ENCODE measurements at regions not wholly inside any gene's neighbourhood (a gene's known extent, or its start where the extent isn't known, plus 50 kb on each side); places are given as distances from the start of the nearest gene placed in this dataset.
"Not testable (repeated sequence)": the region's sequence is repeated elsewhere in the genome, so short reads cannot be mapped to it uniquely, and the experiment has no call there.

GRCh38 chr17:20633268-20634059 is 53.9 kb downstream of the CDRT15L2 start:
- H3K9me3 Mint-ChIP-seq (ENCODE audit: insufficient read depth); DNase-seq; POLR2A ChIA-PET; H3K4me1 Mint-ChIP-seq (ENCODE audit: low read depth); H3K27ac Mint-ChIP-seq; H3K27me3 Mint-ChIP-seq (ENCODE audit: low read depth); H3K36me3 Mint-ChIP-seq (ENCODE audit: low read depth); ATAC-seq; H3K4me3 Mint-ChIP-seq; CTCF ChIA-PET: not testable (repeated sequence)

- ATAC-seq; H3K9me3 Mint-ChIP-seq (ENCODE audit: insufficient read depth); CTCF ChIA-PET; H3K27me3 Mint-ChIP-seq (ENCODE audit: low read depth); DNase-seq; H3K4me3 Mint-ChIP-seq; H3K36me3 Mint-ChIP-seq (ENCODE audit: low read depth); H3K27ac Mint-ChIP-seq; H3K4me1 Mint-ChIP-seq (ENCODE audit: low read depth); POLR2A ChIA-PET: not testable (repeated sequence)
Observed at GRCh38 chr17:20640147-20640546, 60.6 kb downstream of the CDRT15L2 start.

- CTCF ChIA-PET; H3K9me3 Mint-ChIP-seq (ENCODE audit: insufficient read depth); ATAC-seq; H3K36me3 Mint-ChIP-seq (ENCODE audit: low read depth); H3K27me3 Mint-ChIP-seq (ENCODE audit: low read depth); H3K4me3 Mint-ChIP-seq; H3K27ac Mint-ChIP-seq; POLR2A ChIA-PET: not testable (repeated sequence)
- H3K4me1 Mint-ChIP-seq (ENCODE audit: low read depth): peaks cover 24% of the 10 kb centered on the region
- peak; percentile 45 for DNase-seq
Observed at GRCh38 chr17:20646661-20647272, 67.2 kb downstream of the CDRT15L2 start.

GRCh38 chr17:20649097-20649767 is 69.7 kb downstream of the CDRT15L2 start:
- ATAC-seq; POLR2A ChIA-PET; H3K27ac Mint-ChIP-seq; CTCF ChIA-PET; H3K4me3 Mint-ChIP-seq; DNase-seq; H3K27me3 Mint-ChIP-seq (ENCODE audit: low read depth); H3K36me3 Mint-ChIP-seq (ENCODE audit: low read depth); H3K9me3 Mint-ChIP-seq (ENCODE audit: insufficient read depth): not testable (repeated sequence)
- H3K4me1 Mint-ChIP-seq (ENCODE audit: low read depth): peaks cover 26% of the 10 kb centered on the region

GRCh38 chr17:20651022-20651421 is 71.5 kb downstream of the CDRT15L2 start:
- ATAC-seq: peak; percentile 75
- H3K9me3 Mint-ChIP-seq (ENCODE audit: insufficient read depth); H3K4me3 Mint-ChIP-seq; H3K27me3 Mint-ChIP-seq (ENCODE audit: low read depth); H3K36me3 Mint-ChIP-seq (ENCODE audit: low read depth); POLR2A ChIA-PET; CTCF ChIA-PET: not testable (repeated sequence)
- Mint-ChIP-seq H3K4me1 (ENCODE audit: low read depth) (peaks cover 26% of the 10 kb centered on the region), H3K27ac (peak overlapping the region; percentile 78)
- DNase-seq: peak; percentile 42

GRCh38 chr17:20651736-20652135 is 72.2 kb downstream of the CDRT15L2 start:
- Mint-ChIP-seq H3K4me1 (ENCODE audit: low read depth) (peaks cover 24% of the 10 kb centered on the region), H3K27ac (peak overlapping the region; percentile 78)
- CTCF ChIA-PET; H3K4me3 Mint-ChIP-seq; H3K9me3 Mint-ChIP-seq (ENCODE audit: insufficient read depth); H3K36me3 Mint-ChIP-seq (ENCODE audit: low read depth); POLR2A ChIA-PET; H3K27me3 Mint-ChIP-seq (ENCODE audit: low read depth); DNase-seq: not testable (repeated sequence)
- peak; percentile 61 for ATAC-seq

GRCh38 chr17:20653391-20653790 is 73.9 kb downstream of the CDRT15L2 start:
- DNase-seq; H3K27ac Mint-ChIP-seq; CTCF ChIA-PET; H3K36me3 Mint-ChIP-seq (ENCODE audit: low read depth); H3K27me3 Mint-ChIP-seq (ENCODE audit: low read depth); ATAC-seq; H3K4me3 Mint-ChIP-seq; H3K9me3 Mint-ChIP-seq (ENCODE audit: insufficient read depth); POLR2A ChIA-PET: not testable (repeated sequence)
- peaks cover 22% of the 10 kb centered on the region for H3K4me1 Mint-ChIP-seq (ENCODE audit: low read depth)

- H3K9me3 Mint-ChIP-seq (ENCODE audit: insufficient read depth); H3K36me3 Mint-ChIP-seq (ENCODE audit: low read depth); H3K27ac Mint-ChIP-seq; H3K4me3 Mint-ChIP-seq; CTCF ChIA-PET; H3K27me3 Mint-ChIP-seq (ENCODE audit: low read depth); POLR2A ChIA-PET; DNase-seq; ATAC-seq: not testable (repeated sequence)
- peaks cover 20% of the 10 kb centered on the region for H3K4me1 Mint-ChIP-seq (ENCODE audit: low read depth)
Observed at GRCh38 chr17:20654114-20654513, 74.6 kb downstream of the CDRT15L2 start.

GRCh38 chr17:20654575-20654974 is 75.1 kb downstream of the CDRT15L2 start:
- H3K36me3 Mint-ChIP-seq (ENCODE audit: low read depth); H3K27me3 Mint-ChIP-seq (ENCODE audit: low read depth); DNase-seq; H3K4me3 Mint-ChIP-seq; H3K27ac Mint-ChIP-seq; CTCF ChIA-PET; H3K9me3 Mint-ChIP-seq (ENCODE audit: insufficient read depth); POLR2A ChIA-PET; ATAC-seq: not testable (repeated sequence)
- peaks cover 16% of the 10 kb centered on the region for H3K4me1 Mint-ChIP-seq (ENCODE audit: low read depth)

GRCh38 chr17:20665103-20665955 is 85.8 kb downstream of the CDRT15L2 start:
- H3K27me3 Mint-ChIP-seq (ENCODE audit: low read depth); CTCF ChIA-PET; POLR2A ChIA-PET; H3K9me3 Mint-ChIP-seq (ENCODE audit: insufficient read depth); H3K36me3 Mint-ChIP-seq (ENCODE audit: low read depth); H3K27ac Mint-ChIP-seq; DNase-seq; H3K4me1 Mint-ChIP-seq (ENCODE audit: low read depth); ATAC-seq; H3K4me3 Mint-ChIP-seq: not testable (repeated sequence)

GRCh38 chr17:20666689-20667088 is 87.2 kb downstream of the CDRT15L2 start:
- H3K4me3 Mint-ChIP-seq; H3K9me3 Mint-ChIP-seq (ENCODE audit: insufficient read depth); DNase-seq; H3K4me1 Mint-ChIP-seq (ENCODE audit: low read depth); CTCF ChIA-PET; H3K36me3 Mint-ChIP-seq (ENCODE audit: low read depth); H3K27ac Mint-ChIP-seq; ATAC-seq; H3K27me3 Mint-ChIP-seq (ENCODE audit: low read depth); POLR2A ChIA-PET: not testable (repeated sequence)

GRCh38 chr17:20667712-20668111 is 88.2 kb downstream of the CDRT15L2 start:
- CTCF ChIA-PET; H3K27ac Mint-ChIP-seq; H3K4me1 Mint-ChIP-seq (ENCODE audit: low read depth); ATAC-seq; DNase-seq; H3K36me3 Mint-ChIP-seq (ENCODE audit: low read depth); POLR2A ChIA-PET; H3K9me3 Mint-ChIP-seq (ENCODE audit: insufficient read depth); H3K4me3 Mint-ChIP-seq; H3K27me3 Mint-ChIP-seq (ENCODE audit: low read depth): not testable (repeated sequence)

Data from activated CD8-positive, alpha-beta T cell treated with anti-CD3 and anti-CD28 coated beads, Interleukin-2, amount 10 ng/mL, durations not matched to agents 7 days and 5 days (primary cell).